AG08395 (cell line): ENCODE measurements at regions not wholly inside any gene's neighbourhood (a gene's known extent, or its start where the extent isn't known, plus 50 kb on each side); places are given as distances from the start of the nearest gene placed in this dataset.
"Not testable (repeated sequence)": the region's sequence is repeated elsewhere in the genome, so short reads cannot be mapped to it uniquely, and the experiment has no call there.

Source experiments
- DNase-seq: peaks from one replicate; pipeline ENCODE4 v3.0.0; 2012; ENCODE audit warnings: mixed read lengths, low spot score

- no peak for DNase-seq
These were observed 206.8 kb downstream of the VAPA start for GRCh38 chr18:10120622-10121021.

- DNase-seq = no peak
These were observed 207.2 kb downstream of the VAPA start for GRCh38 chr18:10121028-10121427.

- peak; percentile 83 for DNase-seq
These were observed 208.1 kb downstream of the VAPA start for GRCh38 chr18:10121786-10122515.

GRCh38 chr18:10122988-10123950, 209.5 kb downstream of the VAPA start:
- DNase-seq = no peak

GRCh38 chr18:10124071-10124470, 210.3 kb downstream of the VAPA start:
- DNase-seq = no peak

GRCh38 chr18:10124557-10124956, 210.7 kb downstream of the VAPA start:
- no peak for DNase-seq

GRCh38 chr18:10124967-10125366, 211.2 kb downstream of the VAPA start:
- no peak for DNase-seq

- DNase-seq = no peak
These were observed 213.9 kb downstream of the VAPA start for GRCh38 chr18:10127729-10128128.

GRCh38 chr18:10128921-10129501, 215.2 kb downstream of the VAPA start:
- DNase-seq = peak; percentile 71

- no peak for DNase-seq
These were observed 216.8 kb downstream of the VAPA start for GRCh38 chr18:10130606-10131005.

GRCh38 chr18:10131081-10131459, 217.3 kb downstream of the VAPA start:
- DNase-seq = no peak

GRCh38 chr18:10131460-10132395, 217.9 kb downstream of the VAPA start:
- no peak for DNase-seq

GRCh38 chr18:10133516-10133915, 219.7 kb downstream of the VAPA start:
- no peak for DNase-seq

GRCh38 chr18:10134204-10134603, 220.4 kb downstream of the VAPA start:
- DNase-seq = no peak

- DNase-seq = not testable (repeated sequence)
These were observed 220.9 kb downstream of the VAPA start for GRCh38 chr18:10134749-10135148.

GRCh38 chr18:10135302-10135926, 221.6 kb downstream of the VAPA start:
- no peak for DNase-seq

GRCh38 chr18:10138719-10139118, 224.9 kb downstream of the VAPA start:
- DNase-seq = no peak

- peak; percentile 69 for DNase-seq
These were observed 226.1 kb downstream of the VAPA start for GRCh38 chr18:10139783-10140410.

GRCh38 chr18:10140461-10141282, 226.9 kb downstream of the VAPA start:
- DNase-seq = peak; percentile 71

GRCh38 chr18:10141559-10141958, 227.7 kb downstream of the VAPA start:
- no peak for DNase-seq
